PC-9 (cell line): ENCODE measurements at regions not wholly inside any gene's neighbourhood (a gene's known extent, or its start where the extent isn't known, plus 50 kb on each side); places are given as distances from the start of the nearest gene placed in this dataset.

Experiments used
- BruUV-seq: library from RNA; stranded (reverse); fragments of 400-500 nt; replicated peaks from 2 replicates; lab custom pipeline; 2021; lab: Mats Ljungman, UMichigan
- CTCF ChIA-PET: fragments of 300-600 bp; sonication (Branson Sonifier 250); formaldehyde crosslinking; loops from one replicate; lab custom pipeline; 2022; ENCODE audit warnings: antibody characterized with exemption; lab: Charles Lee
- POLR2A ChIA-PET: fragments of 300-600 bp; sonication (Branson Sonifier 250); formaldehyde crosslinking; loops from one replicate; lab custom pipeline; 2022; ENCODE audit warnings: antibody characterized with exemption; ENCODE audit not compliant: unreplicated experiment; lab: Charles Lee
- DNase-seq, 2 experiments: peaks; one replicate each; pipeline versions ENCODE4 v3.0.0 to v3.0.0-alpha.2; 2015 to 2022; ENCODE audit warnings: mixed read lengths in 1 of 2
- H2AFZ ChIP-seq: fragments of 200-600 bp; sonication (generic); 2 replicates; pipeline ENCODE4 v1.8.1; 2017; ENCODE audit warnings: antibody characterized with exemption
- H3F3A ChIP-seq: fragments of 200-600 bp; sonication (generic); 2 replicates; pipeline ENCODE4 v1.8.1; 2017; ENCODE audit warnings: antibody characterized with exemption, mild to moderate bottlenecking, low read depth; ENCODE audit not compliant: insufficient read depth
- H3K27ac ChIP-seq: fragments of 200-600 bp; sonication (generic); 2 replicates; pipeline ENCODE4 v1.6.1; 2016; ENCODE audit warnings: mixed run types
- H3K27me3 ChIP-seq: fragments of 200-600 bp; sonication (generic); 2 replicates; pipeline ENCODE4 v1.6.1; 2016; ENCODE audit warnings: low read depth, mixed run types; ENCODE audit not compliant: insufficient read depth
- H3K36me3 ChIP-seq: fragments of 200-600 bp; sonication (generic); 2 replicates; pipeline ENCODE4 v1.6.1; 2016; ENCODE audit warnings: low read depth, mixed run types
- H3K4me1 ChIP-seq: fragments of 200-600 bp; sonication (generic); replicated peaks from 2 replicates; pipeline ENCODE4 v1.6.1; 2016; ENCODE audit warnings: mixed run types; ENCODE audit not compliant: insufficient read depth
- H3K4me2 ChIP-seq: fragments of 200-600 bp; sonication (generic); 2 replicates; pipeline ENCODE4 v1.6.1; 2017; ENCODE audit warnings: mixed run types
- H3K4me3 ChIP-seq: fragments of 200-600 bp; sonication (generic); 2 replicates; pipeline ENCODE4 v1.6.1; 2016; ENCODE audit warnings: mixed run types
- H3K79me2 ChIP-seq: fragments of 200-600 bp; sonication (generic); 2 replicates; pipeline ENCODE4 v1.6.1; 2017; ENCODE audit warnings: low read depth, mixed run types
- H3K9me2 ChIP-seq: fragments of 200-600 bp; sonication (generic); 2 replicates; pipeline ENCODE4 v1.8.1; 2017; ENCODE audit warnings: mild to moderate bottlenecking; ENCODE audit not compliant: insufficient read depth
- H3K9me3 ChIP-seq: fragments of 200-600 bp; sonication (generic); 2 replicates; pipeline ENCODE4 v1.8.1; 2016; ENCODE audit warnings: low read depth; ENCODE audit not compliant: insufficient read depth
- H4K20me1 ChIP-seq: fragments of 200-600 bp; sonication (generic); 2 replicates; pipeline ENCODE4 v1.8.1; 2017; ENCODE audit not compliant: insufficient read depth
- EZH2 ChIP-seq: fragments of 200-600 bp; sonication (generic); IDR thresholded peaks from 2 replicates; pipeline ENCODE4 v1.8.0; 2017; ENCODE audit warnings: antibody characterized with exemption, low read depth
- intact Hi-C: fragments of 100-400 bp; cut with micrococcal nuclease; formaldehyde crosslinking; loops from one replicate; pipeline ENCODE4 v1.10.0; 2022; ENCODE audit not compliant: unreplicated experiment
- TF ChIP-seq, protein P1 (sequence below): fragments of 200-600 bp; sonication (generic); conservative IDR thresholded peaks from 2 replicates; pipeline ENCODE4 v1.6.1; 2017; ENCODE audit warnings: mixed run types, antibody characterized with exemption, mild to moderate bottlenecking, moderate library complexity

DNA sequence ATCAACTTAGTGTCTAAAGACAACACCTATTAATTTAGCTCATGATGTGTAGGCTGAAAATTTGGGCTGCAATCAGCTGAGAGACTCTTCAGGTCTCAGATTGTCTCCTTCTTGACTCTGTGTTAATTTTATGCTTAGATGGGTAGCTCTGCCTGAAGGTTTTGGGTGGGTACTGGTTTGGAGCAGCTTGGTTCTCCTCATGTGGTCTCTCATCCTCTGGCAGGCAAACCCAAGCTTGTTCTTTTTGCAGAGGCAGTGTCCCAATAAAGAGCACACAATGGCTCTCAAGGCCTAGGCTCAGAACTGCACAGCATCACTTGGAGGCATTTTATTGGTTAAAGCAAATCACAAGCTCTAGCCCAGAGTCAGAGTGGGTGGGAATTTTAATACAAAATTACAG, 280.6 kb downstream of the BTBD3 start:
- H3K9me3 ChIP-seq: no peaks in the 10 kb centered on the region; the same call in 1 of the 2 replicates

DNA sequence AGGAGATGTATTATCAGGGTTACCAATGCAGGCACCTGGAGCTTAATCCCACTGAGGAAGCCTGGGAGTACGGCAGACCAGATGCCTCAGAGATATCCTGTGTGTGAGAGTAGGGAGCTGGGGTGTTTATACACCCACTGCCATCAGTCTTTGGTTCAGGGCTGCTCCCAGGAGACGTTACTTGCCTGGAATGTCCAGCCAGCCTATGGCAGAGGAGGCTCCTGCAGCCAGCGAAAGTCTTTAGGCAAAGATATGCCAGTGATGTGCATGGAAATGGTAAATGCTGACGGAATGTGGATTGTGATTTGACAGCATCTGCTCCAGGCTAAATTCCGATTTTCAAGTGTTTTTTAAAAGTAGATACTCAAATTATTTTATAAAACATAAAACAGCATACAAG, 282.0 kb downstream of the BTBD3 start:
- no peaks in the 10 kb centered on the region for H3K36me3 ChIP-seq
- no peak overlapping the region for H3K4me2 ChIP-seq
- H4K20me1 ChIP-seq: no peaks in the 10 kb centered on the region
- H3K9me2 ChIP-seq: no peaks in the 10 kb centered on the region
- no peak for DNase-seq
- no peaks in the 10 kb centered on the region; the same call in 1 of the 2 replicates for H3K9me3 ChIP-seq
- intact Hi-C loops: no loop called here
- H3K27me3 ChIP-seq: no peaks in the 10 kb centered on the region
- ChIA-PET POLR2A (no interaction called here), CTCF (no interaction called here)
- TF ChIP-seq, protein P1, sequence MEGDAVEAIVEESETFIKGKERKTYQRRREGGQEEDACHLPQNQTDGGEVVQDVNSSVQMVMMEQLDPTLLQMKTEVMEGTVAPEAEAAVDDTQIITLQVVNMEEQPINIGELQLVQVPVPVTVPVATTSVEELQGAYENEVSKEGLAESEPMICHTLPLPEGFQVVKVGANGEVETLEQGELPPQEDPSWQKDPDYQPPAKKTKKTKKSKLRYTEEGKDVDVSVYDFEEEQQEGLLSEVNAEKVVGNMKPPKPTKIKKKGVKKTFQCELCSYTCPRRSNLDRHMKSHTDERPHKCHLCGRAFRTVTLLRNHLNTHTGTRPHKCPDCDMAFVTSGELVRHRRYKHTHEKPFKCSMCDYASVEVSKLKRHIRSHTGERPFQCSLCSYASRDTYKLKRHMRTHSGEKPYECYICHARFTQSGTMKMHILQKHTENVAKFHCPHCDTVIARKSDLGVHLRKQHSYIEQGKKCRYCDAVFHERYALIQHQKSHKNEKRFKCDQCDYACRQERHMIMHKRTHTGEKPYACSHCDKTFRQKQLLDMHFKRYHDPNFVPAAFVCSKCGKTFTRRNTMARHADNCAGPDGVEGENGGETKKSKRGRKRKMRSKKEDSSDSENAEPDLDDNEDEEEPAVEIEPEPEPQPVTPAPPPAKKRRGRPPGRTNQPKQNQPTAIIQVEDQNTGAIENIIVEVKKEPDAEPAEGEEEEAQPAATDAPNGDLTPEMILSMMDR: no peak
- no peak for TF ChIP-seq EZH2
- BruUV-seq: no TSS peak
- H3K4me1 ChIP-seq: no peaks in the 10 kb centered on the region
- H3K27ac ChIP-seq: no peak overlapping the region
- no peaks in the 10 kb centered on the region for H3K79me2 ChIP-seq
- no peak overlapping the region for H3K4me3 ChIP-seq
- no peaks in the 10 kb centered on the region for H3F3A ChIP-seq
- H2AFZ ChIP-seq: no peak overlapping the region

More for the DNA sequence above, 280.6 kb downstream of the BTBD3 start:
- Histone ChIP-seq H2AFZ (no peak overlapping the region), H4K20me1 (no peaks in the 10 kb centered on the region), H3K36me3 (no peaks in the 10 kb centered on the region), H3K4me1 (no peaks in the 10 kb centered on the region), H3K4me2 (no peak overlapping the region), H3K27ac (no peak overlapping the region), H3K4me3 (no peak overlapping the region), H3F3A (no peaks in the 10 kb centered on the region), H3K27me3 (no peaks in the 10 kb centered on the region), H3K9me2 (no peaks in the 10 kb centered on the region), H3K79me2 (no peaks in the 10 kb centered on the region)
- TF ChIP-seq, protein P1: no peak
- TF ChIP-seq EZH2: no peak
- CTCF ChIA-PET: no interaction called here
- no TSS peak for BruUV-seq
- intact Hi-C loops: no loop called here
- POLR2A ChIA-PET: no interaction called here
- no peak for DNase-seq

DNA sequence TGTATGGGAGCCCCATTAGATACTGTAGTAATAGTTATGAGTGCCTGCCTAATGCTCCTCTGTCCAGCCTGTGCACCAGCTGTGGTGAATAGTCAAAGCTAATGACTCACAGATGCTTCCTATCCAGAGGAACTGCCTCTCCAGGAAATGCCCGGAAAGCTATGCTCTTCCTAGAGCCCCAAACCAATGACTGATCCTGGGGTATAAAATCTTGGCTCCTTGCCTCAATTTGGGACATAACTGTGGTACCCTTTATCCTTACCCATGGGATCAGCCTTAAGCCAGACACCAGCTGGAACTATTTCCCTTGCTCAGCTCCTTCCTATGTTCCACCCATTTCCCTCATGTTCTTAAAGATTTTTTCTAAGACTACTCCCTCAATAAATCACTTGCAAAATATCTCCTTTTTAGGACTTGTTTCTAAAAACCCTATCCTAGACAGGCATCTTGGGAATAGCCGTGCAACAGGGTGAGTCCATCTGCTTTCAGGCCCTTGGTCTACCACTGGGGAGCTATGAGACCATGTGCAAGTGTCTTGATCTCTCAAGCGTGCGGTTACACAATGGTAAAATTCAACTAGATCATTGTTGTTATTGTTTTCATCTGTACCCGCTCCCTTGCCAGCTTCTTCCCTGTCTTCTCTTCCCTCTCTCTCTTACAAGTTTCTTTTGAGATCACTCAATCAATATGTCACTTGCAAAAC, 283.7 kb downstream of the BTBD3 start:
- no TSS peak for BruUV-seq
- Histone ChIP-seq H3K27ac (no peak overlapping the region), H3K9me2 (no peaks in the 10 kb centered on the region), H3K79me2 (no peaks in the 10 kb centered on the region), H3K4me2 (no peak overlapping the region), H3K4me1 (no peaks in the 10 kb centered on the region), H3K27me3 (no peaks in the 10 kb centered on the region), H3K36me3 (no peaks in the 10 kb centered on the region), H3F3A (no peaks in the 10 kb centered on the region), H4K20me1 (no peaks in the 10 kb centered on the region), H3K9me3 (no peaks in the 10 kb centered on the region; the same call in 1 of the 2 replicates), H3K4me3 (no peak overlapping the region), H2AFZ (no peak overlapping the region)
- ChIA-PET POLR2A (no interaction called here), CTCF (no interaction called here)
- intact Hi-C loops: no loop called here
- DNase-seq: no peak
- TF ChIP-seq EZH2: no peak
- TF ChIP-seq, protein P1: no peak
